PC-3 (cell line): ENCODE measurements at regions not wholly inside any gene's neighbourhood (a gene's known extent, or its start where the extent isn't known, plus 50 kb on each side); places are given as distances from the start of the nearest gene placed in this dataset.
"Not testable (repeated sequence)": the region's sequence is repeated elsewhere in the genome, so short reads cannot be mapped to it uniquely, and the experiment has no call there.

ENCODE experiments used
- EZH2 ChIP-seq: fragments of 300-600 bp; sonication (generic); IDR thresholded peaks from one replicate; pipeline ENCODE4 v1.6.1; 2017; ENCODE audit warnings: antibody characterized with exemption, mild to moderate bottlenecking, low read length; ENCODE audit not compliant: unreplicated experiment
- EZH2phosphoT487 ChIP-seq: fragments of 300-600 bp; sonication (generic); IDR thresholded peaks from 2 replicates; pipeline ENCODE4 v1.6.1; 2018; ENCODE audit warnings: mild to moderate bottlenecking, antibody characterized with exemption, low read length, borderline replicate concordance
- TF ChIP-seq, protein P1 (sequence below): fragments of 300-600 bp; sonication (generic); conservative IDR thresholded peaks from 2 replicates; pipeline ENCODE4 v1.5.1; 2017; ENCODE audit warnings: antibody characterized with exemption, low read depth, mild to moderate bottlenecking, low read length

- TF ChIP-seq EZH2, EZH2phosphoT487: not testable (repeated sequence)
- TF ChIP-seq, protein P1, sequence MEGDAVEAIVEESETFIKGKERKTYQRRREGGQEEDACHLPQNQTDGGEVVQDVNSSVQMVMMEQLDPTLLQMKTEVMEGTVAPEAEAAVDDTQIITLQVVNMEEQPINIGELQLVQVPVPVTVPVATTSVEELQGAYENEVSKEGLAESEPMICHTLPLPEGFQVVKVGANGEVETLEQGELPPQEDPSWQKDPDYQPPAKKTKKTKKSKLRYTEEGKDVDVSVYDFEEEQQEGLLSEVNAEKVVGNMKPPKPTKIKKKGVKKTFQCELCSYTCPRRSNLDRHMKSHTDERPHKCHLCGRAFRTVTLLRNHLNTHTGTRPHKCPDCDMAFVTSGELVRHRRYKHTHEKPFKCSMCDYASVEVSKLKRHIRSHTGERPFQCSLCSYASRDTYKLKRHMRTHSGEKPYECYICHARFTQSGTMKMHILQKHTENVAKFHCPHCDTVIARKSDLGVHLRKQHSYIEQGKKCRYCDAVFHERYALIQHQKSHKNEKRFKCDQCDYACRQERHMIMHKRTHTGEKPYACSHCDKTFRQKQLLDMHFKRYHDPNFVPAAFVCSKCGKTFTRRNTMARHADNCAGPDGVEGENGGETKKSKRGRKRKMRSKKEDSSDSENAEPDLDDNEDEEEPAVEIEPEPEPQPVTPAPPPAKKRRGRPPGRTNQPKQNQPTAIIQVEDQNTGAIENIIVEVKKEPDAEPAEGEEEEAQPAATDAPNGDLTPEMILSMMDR = not testable (repeated sequence)
These were observed 86.9 kb upstream of the FZD7 start for GRCh38 chr2:201946746-201947145.
